C4-2B (cell line): ENCODE measurements at regions not wholly inside any gene's neighbourhood (a gene's known extent, or its start where the extent isn't known, plus 50 kb on each side); places are given as distances from the start of the nearest gene placed in this dataset.

Experiments used
- H3K27ac ChIP-seq: fragments of 450-650 bp; 2 replicates; pipeline ENCODE4 v1.5.1; 2017
- CTCF ChIP-seq: fragments of 450-650 bp; conservative IDR thresholded peaks from 2 replicates; pipeline ENCODE4 v1.5.1; 2017; ENCODE audit warnings: mild to moderate bottlenecking
- ZFX ChIP-seq: fragments of 450-650 bp; IDR thresholded peaks from 2 replicates; pipeline ENCODE4 v1.6.1; 2017

GRCh38 chr17:22510504-22510903 is 818.2 kb downstream of the KCNJ18 start:
- H3K27ac ChIP-seq = no peak overlapping the region
- TF ChIP-seq ZFX = no peak
- no peak for TF ChIP-seq CTCF

- H3K27ac ChIP-seq = no peak overlapping the region
- TF ChIP-seq CTCF (no peak), ZFX (no peak)
Measured at GRCh38 chr17:22511431-22511830, 819.1 kb downstream of the KCNJ18 start.

- TF ChIP-seq CTCF (no peak), ZFX (no peak)
- H3K27ac ChIP-seq = no peak overlapping the region
Measured at GRCh38 chr17:22512057-22512456, 819.7 kb downstream of the KCNJ18 start.

- H3K27ac ChIP-seq = no peak overlapping the region
- TF ChIP-seq CTCF (no peak), ZFX (no peak)
Measured at GRCh38 chr17:22512506-22512905, 820.2 kb downstream of the KCNJ18 start.

- TF ChIP-seq CTCF (peak; percentile 91), ZFX (no peak)
- no peak overlapping the region for H3K27ac ChIP-seq
Measured at GRCh38 chr17:22512997-22513538, 820.7 kb downstream of the KCNJ18 start.

- H3K27ac ChIP-seq = no peak overlapping the region
- TF ChIP-seq CTCF (no peak), ZFX (no peak)
Measured at GRCh38 chr17:22514315-22514714, 822.0 kb downstream of the KCNJ18 start.

GRCh38 chr17:22514767-22515320 is 822.5 kb downstream of the KCNJ18 start:
- no peak for TF ChIP-seq CTCF
- no peak for TF ChIP-seq ZFX
- no peak overlapping the region for H3K27ac ChIP-seq
